WTC11 (cell line): ENCODE measurements at regions not wholly inside any gene's neighbourhood (a gene's known extent, or its start where the extent isn't known, plus 50 kb on each side); places are given as distances from the start of the nearest gene placed in this dataset.

ENCODE experiments used
- ATAC-seq: fragments of 200-7000 bp; cut with Tn5 transposase; 2 replicates; pipeline ENCODE4 v1.10.0; 2021; ENCODE audit warnings: mild to moderate bottlenecking, moderate library complexity
- CTCF ChIA-PET: fragments of 300-600 bp; sonication (Branson Sonifier 250); formaldehyde crosslinking; loops from one replicate; lab custom pipeline; 2021; ENCODE audit warnings: antibody characterized with exemption; lab: Charles Lee
- POLR2A ChIA-PET: fragments of 350-600 bp; sonication (Branson Sonifier 250); formaldehyde crosslinking; loops from one replicate; lab custom pipeline; 2021; ENCODE audit warnings: antibody characterized with exemption; lab: Charles Lee
- DNase-seq: peaks from one replicate; pipeline ENCODE4 v3.0.0; 2021; ENCODE audit warnings: low spot score
- H3K27ac Mint-ChIP-seq: 2 replicates; pipeline ENCODE4 v1.8.0; 2021; ENCODE audit warnings: mixed read lengths
- H3K27me3 Mint-ChIP-seq: 2 replicates; pipeline ENCODE4 v1.8.0; 2021; ENCODE audit warnings: low read depth, mild to moderate bottlenecking, moderate library complexity, mixed read lengths
- H3K36me3 Mint-ChIP-seq: 2 replicates; pipeline ENCODE4 v1.8.0; 2021; ENCODE audit warnings: mixed read lengths
- H3K4me1 Mint-ChIP-seq: 2 replicates; pipeline ENCODE4 v1.8.0; 2022; ENCODE audit warnings: mixed read lengths
- H3K4me3 Mint-ChIP-seq: 2 replicates; pipeline ENCODE4 v1.8.0; 2021; ENCODE audit warnings: mild to moderate bottlenecking, moderate library complexity, mixed read lengths
- H3K9me3 Mint-ChIP-seq: 2 replicates; pipeline ENCODE4 v1.8.0; 2021; ENCODE audit warnings: mixed read lengths
- ATF1 ChIP-seq: sonication (generic); formaldehyde crosslinking; IDR thresholded peaks from 2 replicates; pipeline ENCODE4 v1.8.1; 2023; ENCODE audit warnings: mild to moderate bottlenecking, moderate library complexity, missing genetic modification reagents
- ETV6 ChIP-seq: sonication (generic); formaldehyde crosslinking; IDR thresholded peaks from 2 replicates; pipeline ENCODE4 v1.8.1; 2022; ENCODE audit warnings: mild to moderate bottlenecking, missing genetic modification reagents
- FOXK1 ChIP-seq: sonication (generic); formaldehyde crosslinking; IDR thresholded peaks from 2 replicates; pipeline ENCODE4 v1.8.0; 2022; ENCODE audit warnings: mild to moderate bottlenecking, moderate library complexity, missing genetic modification reagents
- GRHL2 ChIP-seq: fragments of 250-450 bp; sonication (Bioruptor Pico); IDR thresholded peaks from 2 replicates; pipeline ENCODE4 v1.8.0; 2022; ENCODE audit warnings: mild to moderate bottlenecking, moderate library complexity; ENCODE audit not compliant: insufficient replicate concordance, severe bottlenecking
- MXD4 ChIP-seq: fragments of 250-450 bp; sonication (Bioruptor Pico); IDR thresholded peaks from 2 replicates; pipeline ENCODE4 v1.8.0; 2021; ENCODE audit warnings: mild to moderate bottlenecking, moderate library complexity, borderline replicate concordance
- NFATC4 ChIP-seq: fragments of 250-450 bp; sonication (Bioruptor Pico); IDR thresholded peaks from 2 replicates; pipeline ENCODE4 v1.9.0; 2021; ENCODE audit warnings: mild to moderate bottlenecking
- OVOL2 ChIP-seq: fragments of 250-450 bp; sonication (Bioruptor Pico); IDR thresholded peaks from 2 replicates; pipeline ENCODE4 v1.9.0; 2021; ENCODE audit warnings: mild to moderate bottlenecking, borderline replicate concordance
- PRRX2 ChIP-seq: fragments of 250-450 bp; sonication (Bioruptor Pico); IDR thresholded peaks from 2 replicates; pipeline ENCODE4 v1.8.0; 2021; ENCODE audit warnings: mild to moderate bottlenecking
- SOX15 ChIP-seq: fragments of 250-450 bp; sonication (Bioruptor Pico); IDR thresholded peaks from 2 replicates; pipeline ENCODE4 v1.9.0; 2021; ENCODE audit warnings: mild to moderate bottlenecking
- TCF7 ChIP-seq: sonication (generic); formaldehyde crosslinking; IDR thresholded peaks from 2 replicates; pipeline ENCODE4 v1.8.0; 2022; ENCODE audit warnings: mild to moderate bottlenecking, low read depth, missing genetic modification reagents, moderate library complexity
- TEAD4 ChIP-seq: sonication (generic); formaldehyde crosslinking; IDR thresholded peaks from 2 replicates; pipeline ENCODE4 v1.8.0; 2022; ENCODE audit warnings: mild to moderate bottlenecking, missing genetic modification reagents
- ZNF121 ChIP-seq: sonication (generic); formaldehyde crosslinking; IDR thresholded peaks from 2 replicates; pipeline ENCODE4 v1.8.0; 2023; ENCODE audit warnings: missing genetic modification reagents
- ZNF138 ChIP-seq: sonication (generic); formaldehyde crosslinking; conservative IDR thresholded peaks from 2 replicates; pipeline ENCODE4 v1.8.1; 2022; ENCODE audit warnings: mild to moderate bottlenecking, moderate library complexity, missing genetic modification reagents
- ZNF219 ChIP-seq: sonication (generic); formaldehyde crosslinking; IDR thresholded peaks from 2 replicates; pipeline ENCODE4 v1.8.0; 2023; ENCODE audit warnings: missing genetic modification reagents, mild to moderate bottlenecking, borderline replicate concordance
- ZNF423 ChIP-seq: fragments of 250-450 bp; sonication (Bioruptor Pico); IDR thresholded peaks from 2 replicates; pipeline ENCODE4 v2.1.2; 2022; ENCODE audit warnings: mild to moderate bottlenecking, moderate library complexity
- TF ChIP-seq, protein P1 (sequence below): sonication (generic); formaldehyde crosslinking; IDR thresholded peaks from 2 replicates; pipeline ENCODE4 v1.8.0; 2022; ENCODE audit warnings: mild to moderate bottlenecking, missing genetic modification reagents
- TF ChIP-seq, protein P2 (sequence below): sonication (generic); formaldehyde crosslinking; IDR thresholded peaks from 2 replicates; pipeline ENCODE4 v1.8.1; 2022; ENCODE audit warnings: mild to moderate bottlenecking, moderate library complexity, missing genetic modification reagents
- TF ChIP-seq, protein P3 (sequence below): sonication (generic); formaldehyde crosslinking; IDR thresholded peaks from 2 replicates; pipeline ENCODE4 v1.8.1; 2022; ENCODE audit warnings: mild to moderate bottlenecking, missing genetic modification reagents, moderate library complexity, borderline replicate concordance
- TF ChIP-seq, protein P4 (sequence below): sonication (generic); formaldehyde crosslinking; IDR thresholded peaks from 2 replicates; pipeline ENCODE4 v1.8.1; 2023; ENCODE audit warnings: mild to moderate bottlenecking, missing genetic modification reagents, moderate library complexity
- TF ChIP-seq, protein P5 (sequence below): sonication (generic); formaldehyde crosslinking; conservative IDR thresholded peaks from 2 replicates; pipeline ENCODE4 v1.8.1; 2023; ENCODE audit warnings: mild to moderate bottlenecking, low read depth, missing genetic modification reagents, moderate library complexity
- TF ChIP-seq, protein P6 (sequence below): fragments of 250-450 bp; sonication (Bioruptor Pico); IDR thresholded peaks from 2 replicates; pipeline ENCODE4 v1.9.0; 2021; ENCODE audit warnings: mild to moderate bottlenecking
- TF ChIP-seq, protein P7 (sequence below): sonication (generic); formaldehyde crosslinking; IDR thresholded peaks from 2 replicates; pipeline ENCODE4 v1.8.0; 2022; ENCODE audit warnings: mild to moderate bottlenecking, missing genetic modification reagents

DNA sequence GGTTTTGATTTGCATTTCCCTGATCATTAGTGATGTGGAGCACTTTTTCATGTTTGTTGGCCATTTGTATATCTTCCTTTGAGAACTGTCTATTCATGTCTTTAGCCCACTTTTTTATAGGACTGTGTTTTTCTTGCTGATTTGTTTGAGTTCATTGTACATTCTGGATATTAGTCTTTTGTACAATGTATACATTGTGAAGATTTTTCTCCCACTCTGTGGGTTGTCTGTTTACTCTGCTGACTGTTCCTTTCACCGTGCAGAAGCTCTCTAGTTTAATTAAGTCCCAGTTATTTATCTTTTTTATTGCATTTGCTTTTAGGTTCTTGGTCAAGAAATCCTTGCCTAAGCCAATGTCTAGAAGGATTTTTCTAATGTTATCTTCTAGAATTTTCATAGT is 91.1 kb upstream of the ATP11B start:
- TF ChIP-seq SOX15 (CRISPR knock-in tag): no peak
- H3K9me3 Mint-ChIP-seq: peaks cover 9% of the 10 kb centered on the region
- ATAC-seq: no peak
- no peaks in the 10 kb centered on the region for H3K36me3 Mint-ChIP-seq
- peaks cover 12% of the 10 kb centered on the region for H3K4me1 Mint-ChIP-seq
- no peak for DNase-seq
- no peak overlapping the region for H3K4me3 Mint-ChIP-seq
- H3K27me3 Mint-ChIP-seq: no peaks in the 10 kb centered on the region
- no peak overlapping the region for H3K27ac Mint-ChIP-seq
- ChIA-PET CTCF (interaction anchor here (1.9 kb wide), 1 partner anchor 12 kb away, joined by 5 read pairs; no protein-coding TSS in a partner anchor), POLR2A (no interaction called here)

DNA sequence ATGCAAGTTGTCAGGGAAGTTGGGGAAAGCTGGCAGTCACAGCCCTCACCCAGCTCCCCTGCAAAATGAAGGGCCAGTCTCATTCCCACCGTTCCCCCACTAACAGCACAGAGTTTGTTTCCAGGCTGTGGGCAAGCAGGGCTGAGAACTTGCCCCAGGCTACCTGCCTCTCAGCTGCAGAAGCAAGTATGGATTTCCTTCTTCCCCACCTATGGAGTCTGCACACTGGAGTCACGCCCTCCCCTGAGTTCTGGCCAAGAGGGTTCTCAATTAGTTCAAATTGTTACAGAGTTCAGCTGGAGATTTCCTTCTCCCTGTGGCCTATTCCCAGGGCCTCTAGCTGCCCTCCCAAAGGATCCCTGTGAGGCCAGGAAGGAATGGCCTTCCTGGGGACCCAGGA is 90.1 kb upstream of the ATP11B start:
- H3K27ac Mint-ChIP-seq: no peak overlapping the region
- DNase-seq (no peak), ATAC-seq (no peak)
- TF ChIP-seq NFATC4 (CRISPR knock-in tag) (no peak), MXD4 (CRISPR knock-in tag) (no peak), ZNF121 (CRISPR knock-in tag) (no peak), PRRX2 (CRISPR knock-in tag) (no peak), GRHL2 (CRISPR knock-in tag) (no peak), ETV6 (CRISPR knock-in tag) (no peak), ZNF138 (CRISPR knock-in tag) (no peak), FOXK1 (no peak), SOX15 (CRISPR knock-in tag) (no peak), TEAD4 (CRISPR knock-in tag) (no peak), TCF7 (CRISPR knock-in tag) (no peak), ZNF219 (CRISPR knock-in tag) (no peak)
- TF ChIP-seq, protein P1, sequence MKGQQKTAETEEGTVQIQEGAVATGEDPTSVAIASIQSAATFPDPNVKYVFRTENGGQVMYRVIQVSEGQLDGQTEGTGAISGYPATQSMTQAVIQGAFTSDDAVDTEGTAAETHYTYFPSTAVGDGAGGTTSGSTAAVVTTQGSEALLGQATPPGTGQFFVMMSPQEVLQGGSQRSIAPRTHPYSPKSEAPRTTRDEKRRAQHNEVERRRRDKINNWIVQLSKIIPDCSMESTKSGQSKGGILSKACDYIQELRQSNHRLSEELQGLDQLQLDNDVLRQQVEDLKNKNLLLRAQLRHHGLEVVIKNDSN (CRISPR knock-in tag): no peak
- TF ChIP-seq, protein P2, sequence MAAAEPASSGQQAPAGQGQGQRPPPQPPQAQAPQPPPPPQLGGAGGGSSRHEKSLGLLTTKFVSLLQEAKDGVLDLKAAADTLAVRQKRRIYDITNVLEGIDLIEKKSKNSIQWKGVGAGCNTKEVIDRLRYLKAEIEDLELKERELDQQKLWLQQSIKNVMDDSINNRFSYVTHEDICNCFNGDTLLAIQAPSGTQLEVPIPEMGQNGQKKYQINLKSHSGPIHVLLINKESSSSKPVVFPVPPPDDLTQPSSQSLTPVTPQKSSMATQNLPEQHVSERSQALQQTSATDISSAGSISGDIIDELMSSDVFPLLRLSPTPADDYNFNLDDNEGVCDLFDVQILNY (CRISPR knock-in tag): no peak
- TF ChIP-seq, protein P3, sequence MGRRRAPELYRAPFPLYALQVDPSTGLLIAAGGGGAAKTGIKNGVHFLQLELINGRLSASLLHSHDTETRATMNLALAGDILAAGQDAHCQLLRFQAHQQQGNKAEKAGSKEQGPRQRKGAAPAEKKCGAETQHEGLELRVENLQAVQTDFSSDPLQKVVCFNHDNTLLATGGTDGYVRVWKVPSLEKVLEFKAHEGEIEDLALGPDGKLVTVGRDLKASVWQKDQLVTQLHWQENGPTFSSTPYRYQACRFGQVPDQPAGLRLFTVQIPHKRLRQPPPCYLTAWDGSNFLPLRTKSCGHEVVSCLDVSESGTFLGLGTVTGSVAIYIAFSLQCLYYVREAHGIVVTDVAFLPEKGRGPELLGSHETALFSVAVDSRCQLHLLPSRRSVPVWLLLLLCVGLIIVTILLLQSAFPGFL (CRISPR knock-in tag): no peak
- TF ChIP-seq, protein P4, sequence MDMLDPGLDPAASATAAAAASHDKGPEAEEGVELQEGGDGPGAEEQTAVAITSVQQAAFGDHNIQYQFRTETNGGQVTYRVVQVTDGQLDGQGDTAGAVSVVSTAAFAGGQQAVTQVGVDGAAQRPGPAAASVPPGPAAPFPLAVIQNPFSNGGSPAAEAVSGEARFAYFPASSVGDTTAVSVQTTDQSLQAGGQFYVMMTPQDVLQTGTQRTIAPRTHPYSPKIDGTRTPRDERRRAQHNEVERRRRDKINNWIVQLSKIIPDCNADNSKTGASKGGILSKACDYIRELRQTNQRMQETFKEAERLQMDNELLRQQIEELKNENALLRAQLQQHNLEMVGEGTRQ (CRISPR knock-in tag): no peak
- no peaks in the 10 kb centered on the region for H3K36me3 Mint-ChIP-seq
- POLR2A ChIA-PET: no interaction called here
- H3K27me3 Mint-ChIP-seq: no peaks in the 10 kb centered on the region
- CTCF ChIA-PET: interaction anchor here (1.9 kb wide), 1 partner anchor 11 kb away, joined by 5 read pairs; no protein-coding TSS in a partner anchor
- H3K4me1 Mint-ChIP-seq: peaks cover 12% of the 10 kb centered on the region
- no peak overlapping the region for H3K4me3 Mint-ChIP-seq
- H3K9me3 Mint-ChIP-seq: peaks cover 9% of the 10 kb centered on the region

DNA sequence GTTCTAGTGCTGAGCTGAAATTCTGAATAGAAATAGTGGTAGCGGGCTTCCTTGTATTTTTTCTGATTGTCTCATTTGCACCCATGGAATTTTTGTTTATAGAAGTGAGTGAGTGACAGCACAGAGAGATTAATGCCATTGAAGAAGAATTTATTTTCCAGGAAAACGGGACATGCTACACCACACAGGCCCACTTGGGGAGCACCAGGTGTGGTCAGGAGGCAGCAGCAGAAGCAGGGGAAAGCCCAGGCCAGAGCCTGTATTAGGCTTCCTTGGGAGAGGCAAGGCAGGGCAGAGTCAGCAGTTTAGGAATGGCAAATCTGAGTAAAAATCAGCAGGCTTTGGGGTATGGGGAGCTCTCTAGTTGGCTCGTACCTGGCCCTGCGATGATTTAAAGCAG is 88.4 kb upstream of the ATP11B start:
- DNase-seq: peak; percentile 65
- H3K36me3 Mint-ChIP-seq: no peaks in the 10 kb centered on the region
- peak; percentile 100 for ATAC-seq
- TF ChIP-seq OVOL2: no peak
- no peak for TF ChIP-seq ATF1 (CRISPR knock-in tag)
- TF ChIP-seq ZNF423 (CRISPR knock-in tag): no peak
- TF ChIP-seq, protein P5, sequence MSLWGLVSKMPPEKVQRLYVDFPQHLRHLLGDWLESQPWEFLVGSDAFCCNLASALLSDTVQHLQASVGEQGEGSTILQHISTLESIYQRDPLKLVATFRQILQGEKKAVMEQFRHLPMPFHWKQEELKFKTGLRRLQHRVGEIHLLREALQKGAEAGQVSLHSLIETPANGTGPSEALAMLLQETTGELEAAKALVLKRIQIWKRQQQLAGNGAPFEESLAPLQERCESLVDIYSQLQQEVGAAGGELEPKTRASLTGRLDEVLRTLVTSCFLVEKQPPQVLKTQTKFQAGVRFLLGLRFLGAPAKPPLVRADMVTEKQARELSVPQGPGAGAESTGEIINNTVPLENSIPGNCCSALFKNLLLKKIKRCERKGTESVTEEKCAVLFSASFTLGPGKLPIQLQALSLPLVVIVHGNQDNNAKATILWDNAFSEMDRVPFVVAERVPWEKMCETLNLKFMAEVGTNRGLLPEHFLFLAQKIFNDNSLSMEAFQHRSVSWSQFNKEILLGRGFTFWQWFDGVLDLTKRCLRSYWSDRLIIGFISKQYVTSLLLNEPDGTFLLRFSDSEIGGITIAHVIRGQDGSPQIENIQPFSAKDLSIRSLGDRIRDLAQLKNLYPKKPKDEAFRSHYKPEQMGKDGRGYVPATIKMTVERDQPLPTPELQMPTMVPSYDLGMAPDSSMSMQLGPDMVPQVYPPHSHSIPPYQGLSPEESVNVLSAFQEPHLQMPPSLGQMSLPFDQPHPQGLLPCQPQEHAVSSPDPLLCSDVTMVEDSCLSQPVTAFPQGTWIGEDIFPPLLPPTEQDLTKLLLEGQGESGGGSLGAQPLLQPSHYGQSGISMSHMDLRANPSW: no peak
- TF ChIP-seq, protein P6, sequence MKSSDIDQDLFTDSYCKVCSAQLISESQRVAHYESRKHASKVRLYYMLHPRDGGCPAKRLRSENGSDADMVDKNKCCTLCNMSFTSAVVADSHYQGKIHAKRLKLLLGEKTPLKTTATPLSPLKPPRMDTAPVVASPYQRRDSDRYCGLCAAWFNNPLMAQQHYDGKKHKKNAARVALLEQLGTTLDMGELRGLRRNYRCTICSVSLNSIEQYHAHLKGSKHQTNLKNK: no peak
- TF ChIP-seq, protein P7, sequence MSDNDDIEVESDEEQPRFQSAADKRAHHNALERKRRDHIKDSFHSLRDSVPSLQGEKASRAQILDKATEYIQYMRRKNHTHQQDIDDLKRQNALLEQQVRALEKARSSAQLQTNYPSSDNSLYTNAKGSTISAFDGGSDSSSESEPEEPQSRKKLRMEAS (CRISPR knock-in tag): no peak

More for the DNA sequence above, 88.4 kb upstream of the ATP11B start:
- Mint-ChIP-seq H3K27ac (peak overlapping the region; percentile 66; the same call in 1 of the 2 replicates), H3K4me1 (peaks cover 5% of the 10 kb centered on the region), H3K27me3 (no peaks in the 10 kb centered on the region), H3K4me3 (no peak overlapping the region), H3K9me3 (peaks cover 9% of the 10 kb centered on the region)
- ChIA-PET POLR2A (no interaction called here), CTCF (interaction anchor here (0.9 to 1.0 kb wide), 2 partner anchors 9 to 133 kb away, joined by 3 to 4 read pairs; no protein-coding TSS in a partner anchor)
